ENCODE measurements at regions not wholly inside any gene's neighbourhood (a gene's known extent, or its start where the extent isn't known, plus 50 kb on each side); places are given as distances from the start of the nearest gene placed in this dataset.
"Not testable (repeated sequence)": the region's sequence is repeated elsewhere in the genome, so short reads cannot be mapped to it uniquely, and the experiment has no call there.

- H3K36me3 Mint-ChIP-seq: no peaks in the 10 kb centered on the region
- no peak overlapping the region for H3K27ac Mint-ChIP-seq
- H3K27me3 Mint-ChIP-seq: no peaks in the 10 kb centered on the region
- H3K9me3 Mint-ChIP-seq: peaks cover 5% of the 10 kb centered on the region
- no peak overlapping the region for H3K4me3 Mint-ChIP-seq
- no peaks in the 10 kb centered on the region for H3K4me1 Mint-ChIP-seq
These were observed 612.6 kb upstream of the ST8SIA4 start for GRCh38 chr5:101515721-101516120.

GRCh38 chr5:101505891-101506570 lies 602.9 kb upstream of the ST8SIA4 start:
- H3K4me1 Mint-ChIP-seq: no peaks in the 10 kb centered on the region

DNA sequence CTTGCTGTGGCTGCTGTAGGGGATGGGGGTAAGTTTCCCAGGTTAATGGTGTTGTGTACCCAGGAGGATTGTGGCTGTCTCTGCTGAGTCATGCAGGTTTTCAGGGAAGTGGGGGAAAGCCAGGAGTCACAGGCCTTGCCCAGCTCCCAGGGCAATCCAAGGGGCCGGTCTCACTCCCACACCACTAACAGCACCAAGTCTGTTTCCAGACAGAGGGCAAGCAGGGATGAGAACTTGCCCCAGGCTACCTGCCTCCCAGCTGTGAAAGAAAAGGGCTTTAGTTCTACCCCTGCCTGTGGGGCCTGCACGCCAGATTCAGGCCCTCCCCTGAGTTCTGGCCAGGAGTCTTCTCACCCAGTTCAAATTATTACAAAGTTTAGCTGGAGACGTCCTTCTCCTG lies 579.8 kb upstream of the ST8SIA4 start:
- no peak overlapping the region for H3K27ac Mint-ChIP-seq
- H3K36me3 Mint-ChIP-seq: no peaks in the 10 kb centered on the region
- H3K9me3 Mint-ChIP-seq: peaks cover 6% of the 10 kb centered on the region
- peaks cover 2% of the 10 kb centered on the region for H3K27me3 Mint-ChIP-seq
- H3K4me1 Mint-ChIP-seq: no peaks in the 10 kb centered on the region
- H3K4me3 Mint-ChIP-seq: no peak overlapping the region

More at GRCh38 chr5:101505891-101506570, 602.9 kb upstream of the ST8SIA4 start:
- Mint-ChIP-seq H3K9me3 (peaks cover 7% of the 10 kb centered on the region), H3K27me3 (no peaks in the 10 kb centered on the region), H3K36me3 (no peaks in the 10 kb centered on the region), H3K4me3 (no peak overlapping the region), H3K27ac (no peak overlapping the region)

DNA sequence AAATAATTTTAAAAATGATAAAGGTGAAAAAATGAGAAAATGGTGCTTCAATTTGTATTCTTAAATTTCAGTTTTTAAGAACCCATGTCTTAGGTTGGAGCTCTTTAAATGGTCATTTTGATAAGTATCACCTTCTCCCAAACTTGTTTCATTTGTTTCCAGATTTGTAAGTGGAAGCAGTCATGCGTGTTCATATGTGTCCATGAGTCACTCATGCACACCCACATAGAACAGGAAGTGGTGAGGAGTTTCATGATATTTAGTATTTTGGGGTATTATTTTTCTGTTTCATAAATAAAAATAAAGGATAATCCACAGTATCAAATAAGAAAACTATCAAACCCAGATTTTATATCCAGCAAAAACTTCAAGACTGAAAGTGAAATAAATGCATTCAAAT lies 570.4 kb upstream of the ST8SIA4 start:
- no peaks in the 10 kb centered on the region for H3K9me3 Mint-ChIP-seq
- no peak overlapping the region for H3K4me3 Mint-ChIP-seq
- no peaks in the 10 kb centered on the region for H3K36me3 Mint-ChIP-seq
- H3K27me3 Mint-ChIP-seq: no peaks in the 10 kb centered on the region
- no peak overlapping the region for H3K27ac Mint-ChIP-seq
- no peaks in the 10 kb centered on the region for H3K4me1 Mint-ChIP-seq

- H3K27me3 Mint-ChIP-seq: no peaks in the 10 kb centered on the region
- H3K4me1 Mint-ChIP-seq: no peaks in the 10 kb centered on the region
- H3K27ac Mint-ChIP-seq: no peak overlapping the region
- H3K36me3 Mint-ChIP-seq: no peaks in the 10 kb centered on the region
- H3K9me3 Mint-ChIP-seq: no peaks in the 10 kb centered on the region
- no peak overlapping the region for H3K4me3 Mint-ChIP-seq
These were observed 558.4 kb upstream of the ST8SIA4 start for GRCh38 chr5:101461455-101461854.

GRCh38 chr5:101458587-101458986 lies 555.5 kb upstream of the ST8SIA4 start:
- Mint-ChIP-seq H3K4me3 (no peak overlapping the region), H3K27me3 (no peaks in the 10 kb centered on the region), H3K36me3 (no peaks in the 10 kb centered on the region), H3K9me3 (no peaks in the 10 kb centered on the region), H3K4me1 (no peaks in the 10 kb centered on the region), H3K27ac (no peak overlapping the region)

GRCh38 chr5:101455851-101456250 lies 552.8 kb upstream of the ST8SIA4 start:
- Mint-ChIP-seq H3K4me1 (no peaks in the 10 kb centered on the region), H3K27ac (no peak overlapping the region), H3K4me3 (no peak overlapping the region), H3K36me3 (no peaks in the 10 kb centered on the region), H3K9me3 (no peaks in the 10 kb centered on the region), H3K27me3 (no peaks in the 10 kb centered on the region)

GRCh38 chr5:101455048-101455447 lies 552.0 kb upstream of the ST8SIA4 start:
- Mint-ChIP-seq H3K27ac (no peak overlapping the region), H3K27me3 (no peaks in the 10 kb centered on the region), H3K4me1 (no peaks in the 10 kb centered on the region), H3K9me3 (no peaks in the 10 kb centered on the region), H3K36me3 (no peaks in the 10 kb centered on the region), H3K4me3 (no peak overlapping the region)

DNA sequence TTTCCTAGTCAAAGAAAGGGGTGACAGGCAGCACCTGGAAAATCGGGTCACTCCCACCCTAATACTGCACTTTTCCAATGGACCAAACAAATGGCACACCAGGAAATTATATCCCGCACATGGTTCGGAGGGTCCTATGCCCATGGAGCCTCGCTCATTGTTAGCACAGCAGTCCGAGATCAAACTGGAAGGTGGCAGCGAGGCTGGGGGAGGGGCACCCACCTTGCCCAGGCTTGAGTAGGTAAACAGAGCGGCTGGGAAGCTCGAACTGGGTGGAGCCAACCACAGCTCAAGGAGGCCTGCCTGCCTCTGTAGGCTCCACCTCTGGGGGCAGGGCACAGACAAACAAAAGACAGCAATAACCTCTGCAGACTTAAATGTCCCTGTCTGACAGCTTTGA lies 539.2 kb upstream of the ST8SIA4 start:
- H3K4me1 Mint-ChIP-seq, H3K27me3 Mint-ChIP-seq, H3K27ac Mint-ChIP-seq, H3K36me3 Mint-ChIP-seq, H3K4me3 Mint-ChIP-seq: not testable (repeated sequence)
- peaks cover 11% of the 10 kb centered on the region for H3K9me3 Mint-ChIP-seq

GRCh38 chr5:101440173-101440572 lies 537.1 kb upstream of the ST8SIA4 start:
- H3K4me3 Mint-ChIP-seq: no peak overlapping the region
- H3K4me1 Mint-ChIP-seq: no peaks in the 10 kb centered on the region
- H3K36me3 Mint-ChIP-seq: no peaks in the 10 kb centered on the region
- H3K9me3 Mint-ChIP-seq: peaks cover 10% of the 10 kb centered on the region
- no peak overlapping the region for H3K27ac Mint-ChIP-seq
- no peaks in the 10 kb centered on the region for H3K27me3 Mint-ChIP-seq

- no peak overlapping the region for H3K4me3 Mint-ChIP-seq
- no peaks in the 10 kb centered on the region for H3K27me3 Mint-ChIP-seq
- no peaks in the 10 kb centered on the region for H3K9me3 Mint-ChIP-seq
- H3K4me1 Mint-ChIP-seq: no peaks in the 10 kb centered on the region
- no peaks in the 10 kb centered on the region for H3K36me3 Mint-ChIP-seq
- H3K27ac Mint-ChIP-seq: no peak overlapping the region
These were observed 534.3 kb upstream of the ST8SIA4 start for GRCh38 chr5:101437351-101437750.

- Mint-ChIP-seq H3K36me3 (no peaks in the 10 kb centered on the region), H3K4me3 (no peak overlapping the region), H3K9me3 (no peaks in the 10 kb centered on the region), H3K27ac (no peak overlapping the region), H3K27me3 (no peaks in the 10 kb centered on the region), H3K4me1 (no peaks in the 10 kb centered on the region)
These were observed 532.7 kb upstream of the ST8SIA4 start for GRCh38 chr5:101435768-101436167.

- no peaks in the 10 kb centered on the region for H3K27me3 Mint-ChIP-seq
- H3K9me3 Mint-ChIP-seq: peaks cover 3% of the 10 kb centered on the region
- no peak overlapping the region for H3K27ac Mint-ChIP-seq
- no peak overlapping the region for H3K4me3 Mint-ChIP-seq
- H3K36me3 Mint-ChIP-seq: no peaks in the 10 kb centered on the region
- H3K4me1 Mint-ChIP-seq: no peaks in the 10 kb centered on the region
These were observed 528.1 kb upstream of the ST8SIA4 start for GRCh38 chr5:101431201-101431600.

- no peaks in the 10 kb centered on the region for H3K4me1 Mint-ChIP-seq
- no peaks in the 10 kb centered on the region for H3K27me3 Mint-ChIP-seq
- no peaks in the 10 kb centered on the region for H3K36me3 Mint-ChIP-seq
- peaks cover 3% of the 10 kb centered on the region for H3K9me3 Mint-ChIP-seq
- no peak overlapping the region for H3K27ac Mint-ChIP-seq
- no peak overlapping the region for H3K4me3 Mint-ChIP-seq
These were observed 527.5 kb upstream of the ST8SIA4 start for GRCh38 chr5:101430551-101430950.

- H3K4me1 Mint-ChIP-seq: no peaks in the 10 kb centered on the region
- no peak overlapping the region for H3K27ac Mint-ChIP-seq
- peaks cover 3% of the 10 kb centered on the region for H3K9me3 Mint-ChIP-seq
- H3K4me3 Mint-ChIP-seq: no peak overlapping the region
- no peaks in the 10 kb centered on the region for H3K36me3 Mint-ChIP-seq
- H3K27me3 Mint-ChIP-seq: no peaks in the 10 kb centered on the region
These were observed 526.2 kb upstream of the ST8SIA4 start for GRCh38 chr5:101429241-101429640.

- H3K4me3 Mint-ChIP-seq: no peak overlapping the region
- no peak overlapping the region for H3K27ac Mint-ChIP-seq
- no peaks in the 10 kb centered on the region for H3K27me3 Mint-ChIP-seq
- no peaks in the 10 kb centered on the region for H3K4me1 Mint-ChIP-seq
- peaks cover 3% of the 10 kb centered on the region for H3K9me3 Mint-ChIP-seq
- H3K36me3 Mint-ChIP-seq: no peaks in the 10 kb centered on the region
These were observed 522.3 kb upstream of the ST8SIA4 start for GRCh38 chr5:101425339-101425859.
